ENCODE measurements at regions not wholly inside any gene's neighbourhood (a gene's known extent, or its start where the extent isn't known, plus 50 kb on each side); places are given as distances from the start of the nearest gene placed in this dataset.

DNA sequence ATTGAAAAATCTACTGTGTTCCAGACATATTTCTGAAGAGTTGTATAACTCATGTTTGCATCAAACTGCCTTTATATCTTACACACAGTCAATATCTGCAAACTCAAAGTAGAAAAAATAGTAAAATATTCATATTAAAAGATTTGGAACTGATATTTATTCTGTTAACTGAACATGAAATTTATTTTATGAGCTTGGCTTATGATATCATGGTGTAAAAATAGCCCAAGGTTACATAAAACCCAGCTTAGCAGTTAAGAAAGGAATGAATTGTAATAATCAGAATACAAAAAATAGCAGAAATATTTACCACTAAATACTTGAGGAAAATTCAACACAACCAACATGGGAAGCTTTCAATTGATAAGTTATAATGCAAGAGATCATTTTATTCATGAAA lies 367.9 kb downstream of the FLRT2 start:
- TF ChIP-seq, protein P1, sequence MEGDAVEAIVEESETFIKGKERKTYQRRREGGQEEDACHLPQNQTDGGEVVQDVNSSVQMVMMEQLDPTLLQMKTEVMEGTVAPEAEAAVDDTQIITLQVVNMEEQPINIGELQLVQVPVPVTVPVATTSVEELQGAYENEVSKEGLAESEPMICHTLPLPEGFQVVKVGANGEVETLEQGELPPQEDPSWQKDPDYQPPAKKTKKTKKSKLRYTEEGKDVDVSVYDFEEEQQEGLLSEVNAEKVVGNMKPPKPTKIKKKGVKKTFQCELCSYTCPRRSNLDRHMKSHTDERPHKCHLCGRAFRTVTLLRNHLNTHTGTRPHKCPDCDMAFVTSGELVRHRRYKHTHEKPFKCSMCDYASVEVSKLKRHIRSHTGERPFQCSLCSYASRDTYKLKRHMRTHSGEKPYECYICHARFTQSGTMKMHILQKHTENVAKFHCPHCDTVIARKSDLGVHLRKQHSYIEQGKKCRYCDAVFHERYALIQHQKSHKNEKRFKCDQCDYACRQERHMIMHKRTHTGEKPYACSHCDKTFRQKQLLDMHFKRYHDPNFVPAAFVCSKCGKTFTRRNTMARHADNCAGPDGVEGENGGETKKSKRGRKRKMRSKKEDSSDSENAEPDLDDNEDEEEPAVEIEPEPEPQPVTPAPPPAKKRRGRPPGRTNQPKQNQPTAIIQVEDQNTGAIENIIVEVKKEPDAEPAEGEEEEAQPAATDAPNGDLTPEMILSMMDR (conservative IDR thresholded peaks at IDR 0.05; ENCODE audit: low read depth in 2 of 2), result no peak
- TF ChIP-seq POLR2AphosphoS5 (IDR thresholded peaks at IDR 0.05; ENCODE audit: low read depth) (no peak), EZH2 (IDR thresholded peaks at IDR 0.05; ENCODE audit: low read depth, unreplicated experiment) (no peak)
- TF ChIP-seq, protein P2, sequence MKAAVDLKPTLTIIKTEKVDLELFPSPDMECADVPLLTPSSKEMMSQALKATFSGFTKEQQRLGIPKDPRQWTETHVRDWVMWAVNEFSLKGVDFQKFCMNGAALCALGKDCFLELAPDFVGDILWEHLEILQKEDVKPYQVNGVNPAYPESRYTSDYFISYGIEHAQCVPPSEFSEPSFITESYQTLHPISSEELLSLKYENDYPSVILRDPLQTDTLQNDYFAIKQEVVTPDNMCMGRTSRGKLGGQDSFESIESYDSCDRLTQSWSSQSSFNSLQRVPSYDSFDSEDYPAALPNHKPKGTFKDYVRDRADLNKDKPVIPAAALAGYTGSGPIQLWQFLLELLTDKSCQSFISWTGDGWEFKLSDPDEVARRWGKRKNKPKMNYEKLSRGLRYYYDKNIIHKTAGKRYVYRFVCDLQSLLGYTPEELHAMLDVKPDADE (IDR thresholded peaks at IDR 0.05), result no peak

All from GM23338 (cell line).